ENCODE measurements at regions not wholly inside any gene's neighbourhood (a gene's known extent, or its start where the extent isn't known, plus 50 kb on each side); places are given as distances from the start of the nearest gene placed in this dataset.
"Not testable (repeated sequence)": the region's sequence is repeated elsewhere in the genome, so short reads cannot be mapped to it uniquely, and the experiment has no call there.

- DNase-seq = no peak
These were observed 493.4 kb downstream of the MATN1 start for GRCh38 chr1:30229960-30230359.

- no peak for DNase-seq
These were observed 493.8 kb downstream of the MATN1 start for GRCh38 chr1:30229557-30229956.

- no peak for DNase-seq
These were observed 496.7 kb downstream of the MATN1 start for GRCh38 chr1:30226648-30227047.

DNA sequence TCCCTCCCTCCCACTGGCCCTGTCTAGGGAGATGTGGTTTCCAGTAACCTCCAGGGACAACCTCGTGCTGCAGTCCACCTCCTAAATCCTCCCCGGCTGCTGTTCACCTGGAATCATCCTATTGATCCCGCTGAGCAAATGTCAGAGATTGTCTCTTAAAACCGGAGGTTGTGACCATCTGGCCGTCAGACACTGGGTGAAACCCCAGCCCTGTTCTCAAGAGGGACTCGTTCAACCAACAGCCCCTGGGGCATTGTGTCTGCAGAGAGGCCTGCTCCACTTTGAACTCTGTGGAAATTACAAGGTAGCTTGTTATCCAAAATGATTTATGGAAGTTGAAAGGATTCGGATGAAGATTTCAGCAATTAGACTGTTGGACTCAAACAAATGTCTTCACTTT is 498.0 kb downstream of the MATN1 start:
- DNase-seq = no peak

DNA sequence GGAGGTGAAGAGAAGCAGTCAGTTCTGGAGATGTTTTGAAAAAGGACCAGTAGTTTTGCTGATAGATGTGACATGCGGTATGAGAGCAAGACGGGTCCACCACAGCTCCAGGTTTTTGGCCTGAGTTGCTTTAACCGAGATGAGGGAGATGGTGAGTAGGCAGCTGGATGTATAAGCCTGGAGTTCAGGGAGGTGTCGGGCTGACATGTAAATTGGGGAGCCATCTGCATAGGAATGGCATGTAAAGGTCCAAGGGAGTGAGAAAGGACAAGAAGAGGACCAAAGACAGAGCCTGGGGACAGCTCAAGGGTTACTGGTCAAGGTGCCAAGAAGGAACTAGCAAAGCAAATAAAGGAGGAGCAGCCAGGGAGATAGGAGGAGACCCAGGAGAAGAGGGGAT is 503.7 kb downstream of the MATN1 start:
- DNase-seq = no peak

- no peak for DNase-seq
These were observed 504.9 kb downstream of the MATN1 start for GRCh38 chr1:30218438-30218837.

GRCh38 chr1:30216602-30217001 is 506.8 kb downstream of the MATN1 start:
- DNase-seq = no peak

DNA sequence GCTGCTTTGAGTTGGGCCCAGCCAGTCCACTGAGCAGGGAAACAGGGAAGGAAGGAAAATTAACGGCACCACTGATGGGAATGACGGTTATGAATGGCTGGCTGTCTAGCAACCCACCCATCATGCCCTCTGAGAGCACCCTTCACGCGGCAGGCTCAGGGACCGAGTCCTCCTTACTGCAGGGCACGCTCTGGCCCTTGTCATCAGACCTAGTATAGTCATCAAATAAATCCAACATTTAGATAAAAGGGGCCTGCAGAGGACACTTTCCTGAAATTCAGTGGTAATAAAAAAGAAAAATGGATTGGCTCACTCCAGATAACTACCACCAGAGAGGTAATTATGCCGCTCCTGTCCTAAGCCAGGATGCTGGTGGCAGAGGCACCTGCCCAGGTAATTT is 509.4 kb downstream of the MATN1 start:
- DNase-seq = no peak

- DNase-seq = not testable (repeated sequence)
These were observed 515.4 kb downstream of the MATN1 start for GRCh38 chr1:30207962-30208361.

GRCh38 chr1:30206631-30207030 is 516.8 kb downstream of the MATN1 start:
- not testable (repeated sequence) for DNase-seq

DNA sequence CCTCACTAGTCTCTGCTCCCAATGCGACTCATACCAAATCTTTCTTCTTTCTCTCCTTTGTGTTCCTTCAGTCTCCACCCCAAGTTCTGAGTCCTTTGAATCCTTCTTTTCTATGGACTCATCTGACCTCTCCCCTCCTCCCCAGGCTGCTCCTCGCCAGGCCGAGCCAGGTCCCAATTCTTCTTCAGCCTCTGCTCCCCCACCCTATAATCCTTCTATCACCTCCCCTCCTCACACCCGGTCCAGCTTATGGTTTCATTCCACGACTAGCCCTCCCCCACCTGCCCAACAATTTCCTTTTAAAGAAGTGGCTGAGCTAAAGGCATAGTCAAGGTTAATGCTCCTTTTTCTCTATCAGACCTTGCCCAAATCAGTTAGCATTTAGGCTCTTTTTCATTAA is 518.5 kb downstream of the MATN1 start:
- DNase-seq = not testable (repeated sequence)

- DNase-seq = no peak
These were observed 522.4 kb downstream of the MATN1 start for GRCh38 chr1:30201015-30201414.

DNA sequence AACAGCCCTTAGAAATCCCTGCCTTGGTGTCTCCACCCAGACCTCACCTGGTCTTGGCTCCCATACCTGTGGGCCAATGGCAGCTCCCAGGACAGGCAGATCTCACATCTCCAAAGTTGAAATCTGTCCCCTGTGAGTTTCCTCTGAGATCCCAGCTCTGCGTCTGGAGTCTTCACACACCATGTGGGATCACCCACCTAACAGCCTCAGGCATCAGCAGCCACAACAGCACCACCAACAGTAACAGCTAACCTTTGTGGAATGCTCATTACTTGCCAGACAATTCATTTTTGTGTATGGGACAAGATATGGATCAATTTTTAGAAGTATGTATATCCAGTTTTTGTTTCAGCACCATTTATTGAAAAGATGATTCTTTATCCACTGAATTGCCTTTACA is 523.2 kb downstream of the MATN1 start:
- no peak for DNase-seq

- no peak for DNase-seq
These were observed 523.8 kb downstream of the MATN1 start for GRCh38 chr1:30199563-30199962.

GRCh38 chr1:30198795-30199403 is 524.5 kb downstream of the MATN1 start:
- DNase-seq = no peak

GRCh38 chr1:30198451-30198760 is 525.0 kb downstream of the MATN1 start:
- no peak for DNase-seq

DNA sequence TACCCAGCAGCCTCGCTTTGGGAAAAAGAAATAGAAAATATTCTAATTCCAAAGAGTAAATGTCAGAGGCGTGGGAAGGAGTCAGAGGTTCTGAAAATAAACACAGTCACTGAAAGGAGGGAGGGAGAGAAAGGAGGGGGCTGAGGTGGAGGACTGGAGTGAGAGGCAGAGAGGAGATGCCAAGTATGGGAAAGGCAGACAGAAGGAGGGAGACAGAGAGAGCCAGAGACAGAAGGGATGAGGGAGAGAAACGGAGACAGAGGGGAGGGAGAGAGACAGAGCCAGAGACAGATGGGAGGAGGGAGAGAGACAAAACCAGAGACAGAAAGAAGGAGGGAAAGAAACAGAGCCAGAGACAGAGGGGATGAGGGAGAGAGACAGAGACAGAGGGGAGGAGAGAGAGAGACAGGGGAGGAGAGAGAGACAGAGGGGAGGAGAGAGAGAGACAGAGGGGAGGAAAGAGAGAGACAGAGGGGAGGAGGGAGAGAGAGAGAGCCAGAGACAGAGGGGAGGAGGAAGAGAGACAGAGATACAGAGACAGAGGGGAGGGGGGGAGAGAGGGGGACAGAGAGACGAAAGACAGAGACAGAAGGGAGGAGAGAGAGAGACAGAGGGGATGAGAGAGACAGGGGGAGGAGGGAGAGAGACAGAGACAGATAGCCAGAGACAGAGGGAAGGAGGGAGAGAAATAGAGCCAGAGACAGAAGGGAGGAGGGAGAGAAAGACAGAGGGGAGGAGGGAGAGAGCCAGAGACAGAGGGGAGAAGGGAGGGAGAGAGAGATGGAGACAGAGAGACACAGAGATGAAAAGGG is 525.5 kb downstream of the MATN1 start:
- no peak for DNase-seq

DNA sequence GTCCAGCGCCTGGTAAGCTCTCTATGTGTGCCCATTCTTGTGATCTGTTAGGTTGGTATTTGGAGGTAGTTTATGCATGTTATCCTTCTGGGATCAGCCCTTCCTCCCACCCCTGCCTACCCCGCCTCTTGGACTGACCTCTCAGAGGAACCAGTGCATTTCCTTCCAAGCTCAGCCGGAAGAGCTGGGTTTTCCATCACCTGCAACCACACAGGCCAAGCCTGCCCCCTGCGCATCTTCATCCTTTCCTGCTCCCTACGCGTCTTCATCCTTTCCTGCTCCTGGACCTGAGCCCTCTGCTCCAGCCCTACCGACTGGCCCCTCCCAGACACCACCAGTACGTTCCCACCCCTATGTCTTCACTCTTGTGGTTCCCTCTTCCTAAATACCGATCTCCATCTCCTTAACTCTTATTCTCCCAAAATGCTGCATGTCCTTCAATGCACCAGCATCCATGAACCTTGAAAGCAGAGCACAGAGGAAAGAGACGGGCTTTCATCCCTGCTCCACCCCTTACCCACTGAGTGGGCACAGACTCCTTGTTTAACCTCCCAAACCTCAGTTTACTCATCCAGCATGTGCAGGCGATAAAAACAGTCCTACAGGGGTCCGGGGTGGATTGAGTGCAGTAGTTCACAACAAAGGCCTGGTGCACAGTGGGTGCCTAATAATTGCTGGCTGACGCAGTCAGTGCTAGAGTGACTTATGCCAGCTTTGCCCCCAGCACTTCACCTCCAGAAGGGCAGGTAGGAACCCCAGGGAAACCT is 526.3 kb downstream of the MATN1 start:
- no peak for DNase-seq

- DNase-seq = no peak
These were observed 526.9 kb downstream of the MATN1 start for GRCh38 chr1:30196457-30196856.

DNA sequence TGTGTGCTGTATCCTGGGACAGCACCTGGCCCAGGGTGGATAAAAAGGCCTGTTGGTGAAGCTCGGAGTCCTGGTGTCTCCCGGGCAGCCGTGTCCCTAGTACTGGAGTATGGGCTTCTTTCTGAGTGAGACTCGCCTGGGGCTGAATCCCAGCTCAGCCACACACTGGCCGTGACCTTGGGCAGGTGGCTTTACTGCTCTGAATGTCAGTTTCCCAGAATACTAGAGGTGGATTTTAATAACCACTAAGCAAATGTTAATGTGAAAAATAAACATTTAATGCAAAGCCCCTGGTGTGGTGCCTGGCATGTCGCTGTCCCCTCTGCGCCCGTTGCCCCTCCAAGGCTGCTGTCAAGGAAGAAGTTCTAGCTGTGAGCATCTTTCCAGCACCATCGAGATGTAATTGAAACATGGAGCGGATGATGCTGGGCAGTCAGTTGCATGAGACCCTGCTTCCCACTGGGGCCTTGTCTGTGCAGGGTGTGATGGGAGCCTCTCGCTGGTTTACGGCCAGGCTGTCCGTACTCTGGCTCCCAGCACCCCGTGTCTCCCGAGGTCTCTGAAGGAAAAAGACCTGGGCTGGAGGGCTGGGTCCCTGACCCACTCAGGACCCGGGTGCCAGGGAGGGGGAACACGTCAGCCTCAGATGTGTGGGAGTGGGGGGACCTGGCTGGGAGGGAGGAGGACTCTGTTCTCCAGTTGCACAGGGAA is 527.8 kb downstream of the MATN1 start:
- no peak for DNase-seq

GRCh38 chr1:30194741-30195423 is 528.5 kb downstream of the MATN1 start:
- no peak for DNase-seq

- DNase-seq = no peak
These were observed 529.3 kb downstream of the MATN1 start for GRCh38 chr1:30194046-30194619.
